Gastroesophageal sphincter (tissue), 4 donors: ENCODE measurements at regions not wholly inside any gene's neighbourhood (a gene's known extent, or its start where the extent isn't known, plus 50 kb on each side); places are given as distances from the start of the nearest gene placed in this dataset.
A peak's percentile ranks its signal among the peaks of the same experiment; 100 is the strongest.

Experiments used
- ATAC-seq: fragments of 150-250 bp; one replicate; pipeline ENCODE4 v1.9.1; 2016; ENCODE audit warnings: mild to moderate bottlenecking, moderate library complexity
- H3K27ac ChIP-seq, 4 donors: fragments of 200-600 bp; sonication (generic) in 3 of 4; 1 replicate in 3 of 4; 2 replicates in 1 of 4; pipeline ENCODE4 v1.5.1; 2016 to 2019
- H3K27me3 ChIP-seq: fragments of 200-600 bp; sonication (generic); one replicate; pipeline ENCODE4 v1.5.1; 2019
- H3K36me3 ChIP-seq, 2 donors: fragments of 200-600 bp; sonication (generic); one replicate each; pipeline ENCODE4 v1.5.1; 2019; ENCODE audit warnings: control low read depth in 1 of 2
- H3K4me1 ChIP-seq, 3 donors: fragments of 200-600 bp; sonication (generic); 1 replicate in 2 of 3; 2 replicates in 1 of 3; pipeline ENCODE4 v1.5.1; 2016 to 2019; ENCODE audit warnings: control low read depth in 2 of 3
- H3K4me3 ChIP-seq, 2 donors: fragments of 200-600 bp; sonication (generic); one replicate each; pipeline ENCODE4 v1.5.1; 2019; ENCODE audit warnings: mild to moderate bottlenecking in 1 of 2, moderate library complexity in 1 of 2
- H3K9me3 ChIP-seq, 3 donors: fragments of 200-600 bp; sonication (generic); one replicate each; pipeline ENCODE4 v1.5.1; 2017 to 2019; ENCODE audit warnings: control low read depth in 2 of 3
- CTCF ChIP-seq, 4 experiments: fragments of 200-600 bp in 2 of 4; fragments of 450-650 bp in 2 of 4; sonication (generic) in 1 of 4; IDR thresholded peaks; one replicate each; pipeline ENCODE4 v1.5.1; 2017 to 2019; ENCODE audit warnings: antibody characterized with exemption in 4 of 4, mild to moderate bottlenecking in 2 of 4, moderate library complexity in 2 of 4
- EP300 ChIP-seq: sonication (generic); formaldehyde crosslinking; IDR thresholded peaks from one replicate; pipeline ENCODE4 v1.6.1; 2017; ENCODE audit warnings: antibody characterized with exemption, mild to moderate bottlenecking
- POLR2A ChIP-seq, 2 donors: fragments of 450-650 bp; IDR thresholded peaks; one replicate each; pipeline ENCODE4 v1.6.1; 2017; ENCODE audit warnings: antibody characterized with exemption in 2 of 2, mild to moderate bottlenecking in 2 of 2, moderate library complexity in 1 of 2
- POLR2AphosphoS5 ChIP-seq: sonication (generic); formaldehyde crosslinking; IDR thresholded peaks from one replicate; pipeline ENCODE4 v1.6.1; 2017; ENCODE audit warnings: antibody characterized with exemption
- WGBS, 2 donors: methylation state at CpG; one replicate each; pipeline ENCODE4 v1.1.5; 2018; ENCODE audit warnings: low coverage in 1 of 2; 5-methylcytosine and 5-hydroxymethylcytosine counted together

GRCh38 chr12:75720812-75721641 lies 209.6 kb upstream of the KRR1 start:
- H3K36me3 ChIP-seq, result no peaks in the 10 kb centered on the region
- H3K9me3 ChIP-seq, result no peaks in the 10 kb centered on the region
- TF ChIP-seq CTCF (IDR thresholded peaks at IDR 0.05), result no peak
- TF ChIP-seq POLR2AphosphoS5, result no peak
- no peak for TF ChIP-seq POLR2A (IDR thresholded peaks at IDR 0.05)
- no peak for TF ChIP-seq EP300
- H3K4me3 ChIP-seq, result no peak overlapping the region
- WGBS, 2 donors, result 14 to 33% methylated on average over 4 to 6 of the region's 6 CpGs
- no peaks in the 10 kb centered on the region for H3K27me3 ChIP-seq
- ATAC-seq, result no peak
- H3K4me1 ChIP-seq, result peaks cover 16 to 53% (median 26%) of the 10 kb centered on the region in 3 donors
- H3K27ac ChIP-seq, result peak overlapping the region in 2 of 4 donors; percentile 66

GRCh38 chr12:75717902-75718301 lies 206.5 kb upstream of the KRR1 start:
- Histone ChIP-seq H3K9me3 (no peaks in the 10 kb centered on the region), H3K4me1 (peaks cover 11 to 28% (median 20%) of the 10 kb centered on the region in 3 donors), H3K27me3 (no peaks in the 10 kb centered on the region), H3K36me3 (no peaks in the 10 kb centered on the region), H3K27ac (no peak overlapping the region), H3K4me3 (no peak overlapping the region)
- ATAC-seq, result no peak
- no peak for TF ChIP-seq EP300

GRCh38 chr12:75716291-75717025 lies 205.0 kb upstream of the KRR1 start:
- no peaks in the 10 kb centered on the region for H3K9me3 ChIP-seq
- ATAC-seq, result no peak
- H3K27me3 ChIP-seq, result no peaks in the 10 kb centered on the region
- 83 to 88% methylated on average over 5 of the region's 5 CpGs for WGBS, 2 donors
- H3K36me3 ChIP-seq, result no peaks in the 10 kb centered on the region
- TF ChIP-seq POLR2A (IDR thresholded peaks at IDR 0.05) (no peak), POLR2AphosphoS5 (no peak), CTCF (IDR thresholded peaks at IDR 0.05) (no peak)
- H3K4me1 ChIP-seq, result peaks cover 0 to 24% (median 8%) of the 10 kb centered on the region in 3 donors
- H3K4me3 ChIP-seq, result no peak overlapping the region
- no peak overlapping the region for H3K27ac ChIP-seq

- 80 to 92% methylated on average over 5 of the region's 6 CpGs for WGBS, 2 donors
- no peaks in the 10 kb centered on the region for H3K36me3 ChIP-seq
- ATAC-seq, result no peak
- H3K27ac ChIP-seq, result no peak overlapping the region
- H3K4me1 ChIP-seq, result peaks cover 0 to 17% (median 1%) of the 10 kb centered on the region in 3 donors
- no peaks in the 10 kb centered on the region for H3K27me3 ChIP-seq
- no peak overlapping the region for H3K4me3 ChIP-seq
- TF ChIP-seq POLR2A (IDR thresholded peaks at IDR 0.05) (no peak), EP300 (no peak), POLR2AphosphoS5 (no peak), CTCF (IDR thresholded peaks at IDR 0.05) (no peak)
- H3K9me3 ChIP-seq, result no peaks in the 10 kb centered on the region
These were observed 204.3 kb upstream of the KRR1 start for GRCh38 chr12:75715682-75716081.

- Histone ChIP-seq H3K36me3 (no peaks in the 10 kb centered on the region), H3K27ac (no peak overlapping the region), H3K4me3 (no peak overlapping the region), H3K9me3 (no peaks in the 10 kb centered on the region), H3K4me1 (peaks cover 0 to 13% (median 0%) of the 10 kb centered on the region in 3 donors), H3K27me3 (no peaks in the 10 kb centered on the region)
- no peak for ATAC-seq
- TF ChIP-seq CTCF (IDR thresholded peaks at IDR 0.05), result no peak
- TF ChIP-seq EP300, result no peak
- no peak for TF ChIP-seq POLR2AphosphoS5
- WGBS, 2 donors, result 72 to 90% methylated on average over 4 of the region's 4 CpGs
These were observed 203.9 kb upstream of the KRR1 start for GRCh38 chr12:75715323-75715644.
